GM18868 (cell line): ENCODE measurements at regions not wholly inside any gene's neighbourhood (a gene's known extent, or its start where the extent isn't known, plus 50 kb on each side); places are given as distances from the start of the nearest gene placed in this dataset.

Experiments
- ATAC-seq: cut with Tn5 transposase; IDR thresholded peaks from one replicate; pipeline ENCODE4 v1.9.1; 2021; ENCODE audit warnings: mild to moderate bottlenecking, moderate library complexity; ENCODE audit not compliant: unreplicated experiment

DNA sequence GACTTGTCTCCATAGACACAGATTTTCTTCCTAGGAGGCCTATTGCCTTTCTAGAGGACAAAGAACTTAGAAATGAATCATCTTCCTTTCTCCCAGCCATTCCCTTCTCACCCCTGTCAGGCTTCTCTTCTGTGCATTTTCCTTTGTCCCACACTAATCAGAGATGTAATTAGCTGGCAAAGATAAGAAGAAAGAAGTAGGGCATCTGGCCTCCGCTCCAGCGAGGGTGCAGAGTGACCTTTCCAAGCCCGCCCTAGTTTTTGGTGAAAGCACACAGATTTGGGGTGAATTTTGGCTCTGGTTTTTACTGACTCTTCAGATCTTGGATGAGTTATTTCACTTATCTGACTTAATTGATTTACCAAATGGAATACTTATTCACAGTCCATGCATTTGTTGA lies 626.5 kb downstream of the ZEB2 start:
- ATAC-seq, result no peak

DNA sequence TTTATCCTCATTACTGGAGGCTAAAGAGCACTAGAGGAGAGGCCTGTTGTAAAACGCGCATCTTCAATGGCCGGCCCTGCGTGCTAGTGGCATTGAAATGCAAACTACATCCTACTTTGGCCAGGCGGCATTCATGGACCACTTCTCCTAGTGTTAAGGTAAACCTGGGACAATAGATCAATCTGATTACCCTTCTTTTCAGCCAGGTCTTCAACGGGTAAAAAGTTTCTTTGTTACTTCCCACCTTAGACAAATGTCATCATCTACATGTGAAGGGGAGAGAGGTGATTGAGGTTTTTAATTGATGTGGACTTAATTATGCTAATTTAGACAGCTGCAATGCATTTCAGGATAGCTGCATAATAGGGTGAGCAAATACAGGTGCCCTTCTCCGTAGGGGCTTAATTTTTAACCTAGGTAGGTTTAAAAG lies 628.0 kb downstream of the ZEB2 start:
- ATAC-seq, result no peak

- no peak for ATAC-seq
Measured at GRCh38 chr2:143890798-143891197, 629.1 kb downstream of the ZEB2 start.

GRCh38 chr2:143889216-143889615 lies 630.7 kb downstream of the ZEB2 start:
- no peak for ATAC-seq

DNA sequence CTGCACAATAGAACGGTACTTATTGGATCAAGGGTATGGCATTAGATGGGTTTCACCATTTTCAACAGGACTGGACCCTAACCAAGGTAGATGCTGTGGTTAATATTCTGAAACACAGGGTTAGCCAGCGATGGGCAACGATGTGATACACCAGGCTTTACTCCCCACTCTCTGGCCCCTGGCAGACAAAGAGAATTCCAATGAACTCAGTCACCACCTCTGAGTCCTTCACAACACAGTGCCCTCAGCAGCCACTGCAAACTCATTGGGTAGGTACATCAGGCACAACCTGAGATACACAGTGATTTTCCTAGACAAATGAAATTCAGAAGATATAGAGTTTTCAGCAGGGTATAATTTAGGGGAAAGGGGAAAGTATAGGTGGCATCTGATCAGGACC lies 634.5 kb downstream of the ZEB2 start:
- no peak for ATAC-seq

- no peak for ATAC-seq
Measured at GRCh38 chr2:143881246-143881645, 638.7 kb downstream of the ZEB2 start.

DNA sequence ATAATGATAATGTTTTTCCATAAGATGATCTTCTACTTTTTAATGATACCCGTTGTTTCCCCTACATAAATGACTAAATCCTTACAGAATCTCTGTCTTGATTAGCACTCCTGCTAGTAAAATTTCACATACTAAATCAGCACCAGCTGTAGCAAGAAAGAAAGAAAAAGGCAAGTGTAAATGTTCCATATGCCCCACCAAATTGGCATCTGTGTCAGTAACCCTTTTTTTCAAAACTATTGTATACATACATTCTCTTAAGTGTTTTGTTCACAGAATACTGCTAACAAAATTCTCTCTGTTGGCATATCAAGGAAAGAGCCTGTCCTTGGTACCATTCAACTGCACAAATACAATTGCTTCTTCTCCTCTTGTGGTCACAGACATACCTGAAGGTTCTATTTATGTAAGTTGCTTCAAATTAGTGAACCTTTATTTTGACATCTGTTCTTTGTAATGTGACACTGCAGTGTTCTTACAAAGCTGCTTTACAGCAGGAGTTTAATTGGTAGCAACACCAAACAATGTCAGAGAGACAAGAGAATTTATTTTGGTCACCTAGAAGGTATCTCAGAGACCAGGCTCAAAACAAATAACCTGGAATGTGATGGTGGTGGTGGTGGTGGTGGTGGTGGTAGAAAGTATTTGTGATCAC lies 641.9 kb downstream of the ZEB2 start:
- ATAC-seq, result no peak

- ATAC-seq, result no peak
Measured at GRCh38 chr2:143877056-143877455, 642.9 kb downstream of the ZEB2 start.

- peak; percentile 46 for ATAC-seq
Measured at GRCh38 chr2:143875295-143876233, 644.4 kb downstream of the ZEB2 start.

- ATAC-seq, result no peak
Measured at GRCh38 chr2:143873886-143874285, 646.0 kb downstream of the ZEB2 start.

DNA sequence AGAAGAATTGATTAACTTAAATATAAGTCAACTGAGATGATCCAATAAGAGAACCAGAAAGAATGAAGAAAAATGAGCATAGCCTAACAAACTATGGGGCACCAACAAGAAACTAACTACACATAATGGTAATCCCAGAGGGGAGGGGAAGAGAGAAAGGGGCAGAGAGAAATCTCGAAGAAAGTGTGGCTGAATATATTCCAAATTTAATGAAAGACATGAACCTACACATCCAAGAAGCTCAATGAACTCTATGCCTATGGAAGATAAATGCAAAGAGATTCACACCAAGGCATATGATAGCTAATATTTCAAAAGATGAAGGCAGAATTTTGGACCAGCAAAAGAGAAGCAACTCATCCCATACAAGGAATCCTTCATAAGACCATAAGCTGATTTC lies 649.2 kb downstream of the ZEB2 start:
- no peak for ATAC-seq

GRCh38 chr2:143856978-143857377 lies 662.9 kb downstream of the ZEB2 start:
- ATAC-seq, result no peak

GRCh38 chr2:143852759-143853158 lies 667.2 kb downstream of the ZEB2 start:
- ATAC-seq, result no peak

DNA sequence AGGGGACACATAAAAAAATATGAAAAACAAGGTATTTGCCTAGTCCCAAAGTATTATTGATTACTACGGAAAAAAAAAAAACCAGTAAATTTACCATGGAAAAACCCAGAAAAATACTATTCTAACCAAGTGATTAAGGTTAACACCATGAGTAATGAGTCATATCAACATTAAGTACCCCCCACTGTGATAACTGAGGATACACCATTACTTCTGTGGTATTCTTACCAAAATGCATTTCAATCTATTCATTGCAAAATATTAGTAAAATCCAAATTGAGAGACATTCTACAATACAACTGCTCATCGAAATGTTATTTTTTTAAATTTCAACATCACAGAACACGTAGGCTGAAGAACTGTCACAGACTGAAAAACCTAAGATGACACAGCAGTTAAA lies 669.8 kb downstream of the ZEB2 start:
- no peak for ATAC-seq

- no peak for ATAC-seq
Measured at GRCh38 chr2:143847257-143847656, 672.7 kb downstream of the ZEB2 start.

DNA sequence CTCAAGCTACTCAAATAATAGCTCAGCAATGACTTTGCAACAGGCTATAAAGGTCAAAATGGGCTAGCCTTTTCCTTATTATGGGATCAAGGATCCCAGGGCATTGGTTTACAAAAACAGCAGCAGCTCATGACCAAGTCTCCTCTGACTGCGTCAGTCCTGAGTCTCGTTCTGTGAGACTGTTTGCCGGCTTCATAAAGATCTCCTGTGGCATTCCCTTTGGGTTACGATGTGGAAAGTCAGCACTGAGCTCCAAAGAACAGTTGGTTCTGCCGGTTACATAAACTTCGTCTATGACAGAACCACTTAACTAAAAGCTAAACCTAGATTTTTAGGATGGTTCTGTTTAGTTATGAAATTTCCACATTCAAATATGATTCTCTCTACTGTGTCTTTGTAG lies 674.9 kb downstream of the ZEB2 start:
- no peak for ATAC-seq

DNA sequence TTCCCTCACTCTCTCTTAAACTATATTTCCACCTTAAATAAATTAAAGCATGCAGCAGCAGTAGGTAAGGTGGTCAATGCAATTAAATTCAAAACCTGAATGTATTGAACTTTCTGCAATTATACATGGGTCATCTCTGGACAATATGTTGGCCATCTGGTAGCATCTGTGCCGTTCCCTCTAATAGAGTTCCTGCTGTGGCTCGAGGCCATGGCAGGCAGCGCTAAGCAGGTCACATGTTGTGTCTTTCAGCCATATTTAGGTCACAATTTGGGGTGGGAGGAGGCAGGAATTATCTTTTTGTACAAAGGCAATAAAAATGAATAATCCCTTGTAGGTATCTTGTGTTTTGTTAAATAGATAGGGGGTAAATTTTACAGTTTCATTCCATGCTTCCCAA lies 676.2 kb downstream of the ZEB2 start:
- ATAC-seq, result no peak

- no peak for ATAC-seq
Measured at GRCh38 chr2:143842836-143843235, 677.1 kb downstream of the ZEB2 start.

DNA sequence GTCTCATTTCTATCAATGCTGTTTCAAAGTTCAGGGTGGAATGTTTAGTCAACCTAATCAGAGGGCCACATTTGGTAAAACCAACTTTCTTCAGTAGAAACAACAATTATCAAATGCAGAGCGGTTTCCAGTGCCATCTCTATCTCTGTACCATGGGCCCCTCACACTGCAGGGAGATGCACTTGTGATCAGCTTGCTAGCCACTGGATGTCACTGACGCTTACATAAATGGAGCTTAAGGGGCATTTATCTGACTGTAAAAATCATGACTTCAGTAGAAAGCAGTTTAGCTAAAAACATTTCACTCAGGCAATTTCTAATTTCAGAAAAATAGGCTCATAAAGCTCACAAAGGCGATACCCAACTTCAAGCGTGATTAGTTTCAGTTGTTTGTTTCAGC lies 678.0 kb downstream of the ZEB2 start:
- no peak for ATAC-seq

GRCh38 chr2:143840601-143841000 lies 679.3 kb downstream of the ZEB2 start:
- ATAC-seq, result no peak

- no peak for ATAC-seq
Measured at GRCh38 chr2:143840194-143840593, 679.7 kb downstream of the ZEB2 start.

DNA sequence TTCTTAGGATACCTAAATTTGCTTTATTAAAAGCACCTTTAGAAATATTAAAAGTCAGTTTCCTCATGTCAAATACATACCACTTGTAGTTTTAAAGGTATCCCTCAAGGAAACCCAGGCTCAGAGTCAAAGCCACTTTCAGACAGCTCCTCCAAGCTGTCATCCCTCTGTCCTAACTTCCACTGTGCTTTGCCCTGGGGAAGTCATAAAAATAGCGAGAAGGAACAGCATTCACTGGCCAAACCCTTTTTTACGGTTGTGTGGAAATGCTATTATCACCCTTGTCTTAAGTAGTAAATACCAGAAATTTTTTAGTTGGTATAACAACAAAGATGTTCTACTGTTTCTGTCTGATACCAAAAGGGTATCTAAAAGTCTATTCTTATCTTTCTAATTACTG lies 680.5 kb downstream of the ZEB2 start:
- no peak for ATAC-seq
